ENCODE measurements at regions not wholly inside any gene's neighbourhood (a gene's known extent, or its start where the extent isn't known, plus 50 kb on each side); places are given as distances from the start of the nearest gene placed in this dataset.
"Not testable (repeated sequence)": the region's sequence is repeated elsewhere in the genome, so short reads cannot be mapped to it uniquely, and the experiment has no call there.

DNA sequence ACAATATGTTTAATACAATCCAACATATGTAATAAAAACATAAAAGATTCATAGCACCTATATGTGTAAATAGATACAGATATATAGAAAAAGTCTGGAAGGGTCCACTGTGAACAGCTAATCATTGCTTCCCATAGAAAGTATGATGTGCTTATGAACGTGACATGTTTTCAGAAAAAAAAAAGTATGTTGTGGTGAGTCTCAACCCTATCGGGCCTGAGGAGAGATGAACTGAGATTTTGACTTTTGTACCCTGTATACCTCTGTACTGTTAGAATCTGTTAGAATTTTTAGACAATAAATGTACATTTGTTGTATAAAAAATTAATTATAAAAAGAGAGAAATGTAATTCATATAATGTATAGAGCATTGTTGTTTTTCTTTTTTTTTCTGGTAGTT is 56.3 kb upstream of the DHRS4 start:
- TF ChIP-seq, protein P1, sequence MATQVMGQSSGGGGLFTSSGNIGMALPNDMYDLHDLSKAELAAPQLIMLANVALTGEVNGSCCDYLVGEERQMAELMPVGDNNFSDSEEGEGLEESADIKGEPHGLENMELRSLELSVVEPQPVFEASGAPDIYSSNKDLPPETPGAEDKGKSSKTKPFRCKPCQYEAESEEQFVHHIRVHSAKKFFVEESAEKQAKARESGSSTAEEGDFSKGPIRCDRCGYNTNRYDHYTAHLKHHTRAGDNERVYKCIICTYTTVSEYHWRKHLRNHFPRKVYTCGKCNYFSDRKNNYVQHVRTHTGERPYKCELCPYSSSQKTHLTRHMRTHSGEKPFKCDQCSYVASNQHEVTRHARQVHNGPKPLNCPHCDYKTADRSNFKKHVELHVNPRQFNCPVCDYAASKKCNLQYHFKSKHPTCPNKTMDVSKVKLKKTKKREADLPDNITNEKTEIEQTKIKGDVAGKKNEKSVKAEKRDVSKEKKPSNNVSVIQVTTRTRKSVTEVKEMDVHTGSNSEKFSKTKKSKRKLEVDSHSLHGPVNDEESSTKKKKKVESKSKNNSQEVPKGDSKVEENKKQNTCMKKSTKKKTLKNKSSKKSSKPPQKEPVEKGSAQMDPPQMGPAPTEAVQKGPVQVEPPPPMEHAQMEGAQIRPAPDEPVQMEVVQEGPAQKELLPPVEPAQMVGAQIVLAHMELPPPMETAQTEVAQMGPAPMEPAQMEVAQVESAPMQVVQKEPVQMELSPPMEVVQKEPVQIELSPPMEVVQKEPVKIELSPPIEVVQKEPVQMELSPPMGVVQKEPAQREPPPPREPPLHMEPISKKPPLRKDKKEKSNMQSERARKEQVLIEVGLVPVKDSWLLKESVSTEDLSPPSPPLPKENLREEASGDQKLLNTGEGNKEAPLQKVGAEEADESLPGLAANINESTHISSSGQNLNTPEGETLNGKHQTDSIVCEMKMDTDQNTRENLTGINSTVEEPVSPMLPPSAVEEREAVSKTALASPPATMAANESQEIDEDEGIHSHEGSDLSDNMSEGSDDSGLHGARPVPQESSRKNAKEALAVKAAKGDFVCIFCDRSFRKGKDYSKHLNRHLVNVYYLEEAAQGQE (IDR thresholded peaks at IDR 0.05) = not testable (repeated sequence)
- TF ChIP-seq SREBF2 (IDR thresholded peaks at IDR 0.05); ZNF302 (CRISPR knock-in tag; IDR thresholded peaks at IDR 0.05); HDAC2 (IDR thresholded peaks at IDR 0.05); POLR2A (IDR thresholded peaks at IDR 0.05; ENCODE audit: low read length); EP300 (IDR thresholded peaks at IDR 0.05); ZSCAN20 (CRISPR knock-in tag; IDR thresholded peaks at IDR 0.05); CBX2 (IDR thresholded peaks at IDR 0.05; ENCODE audit: borderline replicate concordance, low read depth); MAZ (IDR thresholded peaks at IDR 0.05; ENCODE audit: borderline replicate concordance, low read depth, low read length); CEBPB (IDR thresholded peaks at IDR 0.05); JUN (IDR thresholded peaks at IDR 0.05); MAFK (IDR thresholded peaks at IDR 0.05; ENCODE audit: partially characterized antibody): not testable (repeated sequence)
- TF ChIP-seq, protein P2, sequence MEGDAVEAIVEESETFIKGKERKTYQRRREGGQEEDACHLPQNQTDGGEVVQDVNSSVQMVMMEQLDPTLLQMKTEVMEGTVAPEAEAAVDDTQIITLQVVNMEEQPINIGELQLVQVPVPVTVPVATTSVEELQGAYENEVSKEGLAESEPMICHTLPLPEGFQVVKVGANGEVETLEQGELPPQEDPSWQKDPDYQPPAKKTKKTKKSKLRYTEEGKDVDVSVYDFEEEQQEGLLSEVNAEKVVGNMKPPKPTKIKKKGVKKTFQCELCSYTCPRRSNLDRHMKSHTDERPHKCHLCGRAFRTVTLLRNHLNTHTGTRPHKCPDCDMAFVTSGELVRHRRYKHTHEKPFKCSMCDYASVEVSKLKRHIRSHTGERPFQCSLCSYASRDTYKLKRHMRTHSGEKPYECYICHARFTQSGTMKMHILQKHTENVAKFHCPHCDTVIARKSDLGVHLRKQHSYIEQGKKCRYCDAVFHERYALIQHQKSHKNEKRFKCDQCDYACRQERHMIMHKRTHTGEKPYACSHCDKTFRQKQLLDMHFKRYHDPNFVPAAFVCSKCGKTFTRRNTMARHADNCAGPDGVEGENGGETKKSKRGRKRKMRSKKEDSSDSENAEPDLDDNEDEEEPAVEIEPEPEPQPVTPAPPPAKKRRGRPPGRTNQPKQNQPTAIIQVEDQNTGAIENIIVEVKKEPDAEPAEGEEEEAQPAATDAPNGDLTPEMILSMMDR (IDR thresholded peaks at IDR 0.05) = not testable (repeated sequence)
- TF ChIP-seq, protein P3, sequence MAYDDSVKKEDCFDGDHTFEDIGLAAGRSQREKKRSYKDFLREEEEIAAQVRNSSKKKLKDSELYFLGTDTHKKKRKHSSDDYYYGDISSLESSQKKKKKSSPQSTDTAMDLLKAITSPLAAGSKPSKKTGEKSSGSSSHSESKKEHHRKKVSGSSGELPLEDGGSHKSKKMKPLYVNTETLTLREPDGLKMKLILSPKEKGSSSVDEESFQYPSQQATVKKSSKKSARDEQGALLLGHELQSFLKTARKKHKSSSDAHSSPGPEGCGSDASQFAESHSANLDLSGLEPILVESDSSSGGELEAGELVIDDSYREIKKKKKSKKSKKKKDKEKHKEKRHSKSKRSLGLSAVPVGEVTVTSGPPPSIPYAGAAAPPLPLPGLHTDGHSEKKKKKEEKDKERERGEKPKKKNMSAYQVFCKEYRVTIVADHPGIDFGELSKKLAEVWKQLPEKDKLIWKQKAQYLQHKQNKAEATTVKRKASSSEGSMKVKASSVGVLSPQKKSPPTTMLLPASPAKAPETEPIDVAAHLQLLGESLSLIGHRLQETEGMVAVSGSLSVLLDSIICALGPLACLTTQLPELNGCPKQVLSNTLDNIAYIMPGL (CRISPR knock-in tag; IDR thresholded peaks at IDR 0.05; ENCODE audit: borderline replicate concordance) = not testable (repeated sequence)
